K562 (cell line): ENCODE measurements at regions not wholly inside any gene's neighbourhood (a gene's known extent, or its start where the extent isn't known, plus 50 kb on each side); places are given as distances from the start of the nearest gene placed in this dataset.

Experiments
- ATF1 ChIP-seq, 2 experiments: fragments of 450-650 bp in 1 of 2; IDR thresholded peaks; 2 replicates each; pipeline ENCODE4 v1.6.1; 2016; ENCODE audit warnings: missing compliant biosample characterization in 1 of 2, missing genetic modification characterization in 1 of 2
- BCL6 ChIP-seq: fragments of 250-450 bp; sonication (Bioruptor Pico); IDR thresholded peaks from 2 replicates; pipeline ENCODE4 v1.4.0; 2020
- CCNT2 ChIP-seq: IDR thresholded peaks from 2 replicates; pipeline ENCODE4 v1.6.1; 2011; ENCODE audit warnings: borderline replicate concordance, low read depth, mild to moderate bottlenecking, moderate library complexity, mixed read lengths, low read length; ENCODE audit not compliant: insufficient read length; ENCODE audit errors: extremely low read depth
- DPF2 ChIP-seq: fragments of 450-650 bp; IDR thresholded peaks from 2 replicates; pipeline ENCODE4 v1.6.1; 2016
- E4F1 ChIP-seq: fragments of 250-450 bp; sonication (Bioruptor Pico); IDR thresholded peaks from 2 replicates; pipeline ENCODE4 v1.5.0; 2021; ENCODE audit warnings: mild to moderate bottlenecking, borderline replicate concordance
- EP300 ChIP-seq: IDR thresholded peaks from 2 replicates; pipeline ENCODE4 v1.6.1; 2012; ENCODE audit warnings: low read length, improper control_type of control experiment
- ESRRA ChIP-seq: fragments of 450-650 bp; IDR thresholded peaks from 2 replicates; pipeline ENCODE4 v1.6.1; 2014; ENCODE audit warnings: low read depth, mild to moderate bottlenecking, moderate library complexity, borderline replicate concordance
- FOXJ3 ChIP-seq: sonication (generic); formaldehyde crosslinking; IDR thresholded peaks from 2 replicates; pipeline ENCODE4 v1.4.0; 2020; ENCODE audit warnings: mild to moderate bottlenecking, missing genetic modification reagents
- GABPB1 ChIP-seq: sonication (generic); formaldehyde crosslinking; IDR thresholded peaks from 2 replicates; pipeline ENCODE4 v1.8.0; 2022; ENCODE audit warnings: mild to moderate bottlenecking, missing genetic modification reagents
- HES1 ChIP-seq: fragments of 450-650 bp; IDR thresholded peaks from 2 replicates; pipeline ENCODE4 v1.6.1; 2016; ENCODE audit warnings: low read depth, mild to moderate bottlenecking, moderate library complexity
- NCOR1 ChIP-seq: fragments of 450-650 bp; IDR thresholded peaks from 2 replicates; pipeline ENCODE4 v1.6.1; 2016; ENCODE audit warnings: mild to moderate bottlenecking, moderate library complexity
- RCOR1 ChIP-seq, 2 experiments: IDR thresholded peaks; 2 replicates each; pipeline ENCODE4 v1.6.1; 2012; ENCODE audit warnings: low read depth in 2 of 2, low read length in 2 of 2, borderline replicate concordance in 1 of 2, improper control_type of control experiment in 1 of 2
- SIX5 ChIP-seq, 2 experiments: IDR thresholded peaks; 2 replicates each; pipeline ENCODE4 v1.6.1; 2011; ENCODE audit warnings: low read length in 2 of 2, borderline replicate concordance in 1 of 2, low read depth in 1 of 2, mild to moderate bottlenecking in 1 of 2, moderate library complexity in 1 of 2; ENCODE audit not compliant: insufficient read depth in 1 of 2
- TAF9B ChIP-seq: fragments of 450-650 bp; IDR thresholded peaks from 2 replicates; pipeline ENCODE4 v1.6.1; 2018; ENCODE audit warnings: mild to moderate bottlenecking; ENCODE audit not compliant: partially characterized antibody
- TCF3 ChIP-seq: sonication (generic); formaldehyde crosslinking; IDR thresholded peaks from 2 replicates; pipeline ENCODE4 v1.4.0; 2020; ENCODE audit warnings: mild to moderate bottlenecking, missing genetic modification reagents
- TEAD4 ChIP-seq, 2 experiments: sonication (generic) in 1 of 2; formaldehyde crosslinking in 1 of 2; IDR thresholded peaks; 2 replicates each; pipeline versions ENCODE4 v1.6.1 to v1.8.0; 2012 to 2022; ENCODE audit warnings: borderline replicate concordance in 1 of 2, inconsistent platforms in 1 of 2, low read length in 1 of 2, mild to moderate bottlenecking in 1 of 2, missing genetic modification reagents in 1 of 2
- YY1 ChIP-seq, 3 experiments: IDR thresholded peaks; 2 replicates each; pipeline ENCODE4 v1.6.1; 2011; ENCODE audit warnings: low read length in 2 of 3, mild to moderate bottlenecking in 2 of 3, moderate library complexity in 2 of 3, borderline replicate concordance in 1 of 3, control low read depth in 1 of 3, low read depth in 1 of 3; ENCODE audit not compliant: insufficient read depth in 3 of 3, insufficient replicate concordance in 2 of 3, control insufficient read depth in 1 of 3, insufficient read length in 1 of 3; ENCODE audit errors: extremely low read depth in 1 of 3
- ZEB2 ChIP-seq: fragments of 450-650 bp; IDR thresholded peaks from 2 replicates; pipeline ENCODE4 v1.6.1; 2016
- ZFP36 ChIP-seq: fragments of 150-350 bp; IDR thresholded peaks from 2 replicates; pipeline ENCODE4 v1.6.1; 2018; ENCODE audit warnings: low read length, low read depth; ENCODE audit not compliant: partially characterized antibody
- ZNF197 ChIP-seq: fragments of 200-800 bp; sonication (Bioruptor generic); IDR thresholded peaks from 2 replicates; pipeline ENCODE4 v1.6.1; 2016; ENCODE audit warnings: low read depth, missing genetic modification characterization, missing compliant biosample characterization
- ZNF436 ChIP-seq: fragments of 250-450, 450-650 bp; sonication (Bioruptor Pico); formaldehyde crosslinking; IDR thresholded peaks from 2 replicates; pipeline ENCODE4 v1.7.0; 2020; ENCODE audit warnings: mild to moderate bottlenecking
- ZNF778 ChIP-seq: fragments of 450-650 bp; formaldehyde crosslinking; IDR thresholded peaks from 2 replicates; pipeline ENCODE4 v1.4.0; 2020; ENCODE audit warnings: mild to moderate bottlenecking, moderate library complexity
- ZSCAN32 ChIP-seq: fragments of 450-650 bp; formaldehyde crosslinking; IDR thresholded peaks from 2 replicates; pipeline ENCODE4 v1.4.0; 2020; ENCODE audit warnings: mild to moderate bottlenecking, moderate library complexity
- TF ChIP-seq, protein P1 (sequence below): sonication (generic); formaldehyde crosslinking; IDR thresholded peaks from 2 replicates; pipeline ENCODE4 v1.8.1; 2023; ENCODE audit warnings: mild to moderate bottlenecking, missing genetic modification reagents

- TF ChIP-seq TCF3 (CRISPR knock-in tag) (peak; percentile 88), ZSCAN32 (CRISPR knock-in tag) (no peak), FOXJ3 (CRISPR knock-in tag) (no peak), HES1 (peak; percentile 67; the same call in 1 of the 2 replicates), YY1 (IDR thresholded peaks at IDR 0.05; ENCODE audit: borderline replicate concordance in 1 of 3, control insufficient read depth in 1 of 3, extremely low read depth in 1 of 3, insufficient read depth in 3 of 3, insufficient read length in 1 of 3, insufficient replicate concordance in 2 of 3, low read depth in 1 of 3, low read length in 2 of 3) (no peak), EP300 (peak; percentile 81), GABPB1 (no peak), E4F1 (CRISPR knock-in tag) (no peak), TEAD4 (IDR thresholded peaks at IDR 0.05; ENCODE audit: low read length) (peak; percentile 91), TEAD4 (CRISPR knock-in tag; IDR thresholded peaks at IDR 0.05; ENCODE audit: borderline replicate concordance) (no peak), CCNT2 (peak; percentile 65), BCL6 (0 out of 2 replicates have a peak, but pooled peaks have one; percentile 41), RCOR1 (IDR thresholded peaks at IDR 0.05; ENCODE audit: borderline replicate concordance in 1 of 2, low read depth in 2 of 2, low read length in 2 of 2) (peak in 1 of 2 experiments; percentile 81; a peak in 2 of 4 replicates), DPF2 (peak; percentile 70), ZNF436 (CRISPR knock-in tag) (no peak), NCOR1 (peak; percentile 76), ZEB2 (peak; percentile 43; the same call in 1 of the 2 replicates), ATF1 (CRISPR knock-in tag; IDR thresholded peaks at IDR 0.05) (no peak), ATF1 (tag; IDR thresholded peaks at IDR 0.05) (peak; percentile 65), TAF9B (peak; percentile 18), ZNF778 (CRISPR knock-in tag) (no peak), ZFP36 (peak; percentile 86), SIX5 (IDR thresholded peaks at IDR 0.05; ENCODE audit: borderline replicate concordance in 1 of 2, insufficient read depth in 1 of 2, low read depth in 1 of 2, low read length in 2 of 2) (no peak), ESRRA (0 out of 2 replicates have a peak, but pooled peaks have one; percentile 18), ZNF197 (CRISPR knock-in tag) (peak; percentile 75; the same call in 1 of the 2 replicates)
- TF ChIP-seq, protein P1, sequence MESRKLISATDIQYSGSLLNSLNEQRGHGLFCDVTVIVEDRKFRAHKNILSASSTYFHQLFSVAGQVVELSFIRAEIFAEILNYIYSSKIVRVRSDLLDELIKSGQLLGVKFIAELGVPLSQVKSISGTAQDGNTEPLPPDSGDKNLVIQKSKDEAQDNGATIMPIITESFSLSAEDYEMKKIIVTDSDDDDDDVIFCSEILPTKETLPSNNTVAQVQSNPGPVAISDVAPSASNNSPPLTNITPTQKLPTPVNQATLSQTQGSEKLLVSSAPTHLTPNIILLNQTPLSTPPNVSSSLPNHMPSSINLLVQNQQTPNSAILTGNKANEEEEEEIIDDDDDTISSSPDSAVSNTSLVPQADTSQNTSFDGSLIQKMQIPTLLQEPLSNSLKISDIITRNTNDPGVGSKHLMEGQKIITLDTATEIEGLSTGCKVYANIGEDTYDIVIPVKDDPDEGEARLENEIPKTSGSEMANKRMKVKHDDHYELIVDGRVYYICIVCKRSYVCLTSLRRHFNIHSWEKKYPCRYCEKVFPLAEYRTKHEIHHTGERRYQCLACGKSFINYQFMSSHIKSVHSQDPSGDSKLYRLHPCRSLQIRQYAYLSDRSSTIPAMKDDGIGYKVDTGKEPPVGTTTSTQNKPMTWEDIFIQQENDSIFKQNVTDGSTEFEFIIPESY (CRISPR knock-in tag): no peak
Measured at GRCh38 chr12:13288501-13288900, 92.0 kb downstream of the EMP1 start (continued).
